H1 (cell line): ENCODE measurements at regions not wholly inside any gene's neighbourhood (a gene's known extent, or its start where the extent isn't known, plus 50 kb on each side); places are given as distances from the start of the nearest gene placed in this dataset.

Source experiments
- CTCF ChIA-PET: fragments of 300-600 bp; sonication (Branson Sonifier 250); formaldehyde crosslinking; loops from one replicate; lab custom pipeline; 2021; ENCODE audit not compliant: partially characterized antibody; lab: Charles Lee
- POLR2A ChIA-PET: fragments of 300-600 bp; sonication (Branson Sonifier 250); formaldehyde crosslinking; loops from one replicate; lab custom pipeline; 2021; ENCODE audit warnings: inconsistent platforms; ENCODE audit not compliant: partially characterized antibody; lab: Charles Lee
- DNase-seq, 2 experiments: peaks; one replicate each; pipeline versions ENCODE4 v3.0.0 to v3.0.0-alpha.2; 2010 to 2022; ENCODE audit warnings: low spot score in 2 of 2, low read depth in 1 of 2, mixed read lengths in 1 of 2
- FAIRE-seq: peaks from 2 replicates; lab custom pipeline; 2011; peaks lifted over from hg19 to GRCh38; lab: Jason Lieb, UNC
- H2AFZ ChIP-seq: 2 replicates; pipeline ENCODE4 v1.8.1; 2012; ENCODE audit warnings: low read length, inconsistent platforms
- H2AK5ac ChIP-seq: 2 replicates; pipeline ENCODE4 v1.6.1; 2013; ENCODE audit warnings: low read depth, low read length
- H2BK120ac ChIP-seq: replicated peaks from 2 replicates; pipeline ENCODE3; 2013; ENCODE audit warnings: low read depth, low read length, inconsistent platforms
- H2BK12ac ChIP-seq: 2 replicates; pipeline ENCODE4 v1.6.1; 2013; ENCODE audit warnings: low read depth, low read length
- H2BK15ac ChIP-seq: 2 replicates; pipeline ENCODE4 v1.6.1; 2013; ENCODE audit warnings: low read length
- H2BK20ac ChIP-seq: 2 replicates; pipeline ENCODE4 v1.6.1; 2013; ENCODE audit warnings: low read length
- H2BK5ac ChIP-seq: 2 replicates; pipeline ENCODE4 v1.6.1; 2013; ENCODE audit warnings: low read depth, low read length
- H3K14ac ChIP-seq: 2 replicates; pipeline ENCODE4 v1.6.1; 2013; ENCODE audit warnings: inconsistent platforms; ENCODE audit not compliant: insufficient read length
- H3K18ac ChIP-seq: 2 replicates; pipeline ENCODE4 v1.6.1; 2013; ENCODE audit warnings: low read length; ENCODE audit errors: extremely low read depth
- H3K23ac ChIP-seq: 2 replicates; pipeline ENCODE4 v1.6.1; 2013; ENCODE audit warnings: inconsistent platforms; ENCODE audit not compliant: insufficient read length
- H3K23me2 ChIP-seq: 2 replicates; pipeline ENCODE4 v1.6.1; 2013; ENCODE audit warnings: low read depth, low read length
- H3K27ac ChIP-seq: 2 replicates; pipeline ENCODE4 v1.6.1; 2011; ENCODE audit warnings: low read depth, low read length, inconsistent platforms
- H3K27me3 ChIP-seq, 4 experiments: replicated peaks in 1 of 4; 1 replicate in 1 of 4; 2 replicates in 3 of 4; pipeline versions ENCODE4 v1.6.1 to v1.8.1; 2011 to 2013; ENCODE audit warnings: low read length in 3 of 4, mild to moderate bottlenecking in 3 of 4, inconsistent platforms in 2 of 4, mixed read lengths in 2 of 4, moderate library complexity in 1 of 4; ENCODE audit not compliant: control insufficient read depth in 3 of 4, insufficient read depth in 3 of 4; ENCODE audit errors: extremely low read depth in 1 of 4
- H3K36me3 ChIP-seq, 4 experiments: 2 replicates each; pipeline versions ENCODE4 v1.6.1 to v1.8.1; 2011 to 2013; ENCODE audit warnings: mild to moderate bottlenecking in 4 of 4, low read length in 3 of 4, moderate library complexity in 2 of 4, control low read depth in 1 of 4, inconsistent platforms in 1 of 4; ENCODE audit not compliant: insufficient read depth in 4 of 4, control insufficient read depth in 2 of 4
- H3K4ac ChIP-seq: replicated peaks from 2 replicates; pipeline ENCODE3; 2013; ENCODE audit warnings: low read length, low read depth, mixed read lengths, inconsistent platforms; ENCODE audit not compliant: insufficient read length
- H3K4me1 ChIP-seq, 4 experiments: replicated peaks in 1 of 4; 1 replicate in 1 of 4; 2 replicates in 3 of 4; pipeline versions ENCODE4 v1.6.1 to v1.8.1; 2011 to 2013; ENCODE audit warnings: low read length in 3 of 4, inconsistent platforms in 2 of 4, mixed read lengths in 1 of 4; ENCODE audit not compliant: insufficient read depth in 4 of 4, control insufficient read depth in 3 of 4
- H3K4me2 ChIP-seq, 2 experiments: 2 replicates each; pipeline versions ENCODE4 v1.6.1 to v1.8.1; 2011 to 2013; ENCODE audit warnings: low read depth in 2 of 2, low read length in 2 of 2, control low read depth in 1 of 2, inconsistent platforms in 1 of 2, mild to moderate bottlenecking in 1 of 2; ENCODE audit not compliant: insufficient read depth in 1 of 2
- H3K4me3 ChIP-seq, 4 experiments: fragments of 200-600, 300-600 bp in 1 of 4; sonication (generic), shearing (Covaris generic), sonication (Bioruptor Twin) in 1 of 4; 2 replicates each; pipeline versions ENCODE4 v1.5.1 to v1.8.1; 2011 to 2016; ENCODE audit warnings: low read length in 4 of 4, low read depth in 3 of 4, control low read depth in 2 of 4, inconsistent platforms in 2 of 4, mild to moderate bottlenecking in 2 of 4, mixed read lengths in 1 of 4, moderate library complexity in 1 of 4; ENCODE audit not compliant: insufficient read depth in 2 of 4; ENCODE audit errors: extremely low read depth in 1 of 4
- H3K56ac ChIP-seq: replicated peaks from 2 replicates; pipeline ENCODE3; 2013; ENCODE audit warnings: low read depth, mild to moderate bottlenecking, mixed read lengths, low read length, inconsistent platforms; ENCODE audit not compliant: insufficient read length
- H3K79me1 ChIP-seq: 2 replicates; pipeline ENCODE4 v1.6.1; 2013; ENCODE audit warnings: low read depth, low read length, control low read depth
- H3K79me2 ChIP-seq, 2 experiments: 2 replicates each; pipeline versions ENCODE4 v1.6.1 to v1.8.1; 2012 to 2013; ENCODE audit warnings: low read length in 2 of 2, mild to moderate bottlenecking in 2 of 2, inconsistent platforms in 1 of 2; ENCODE audit not compliant: insufficient read depth in 2 of 2, control insufficient read depth in 1 of 2
- H3K9ac ChIP-seq, 4 experiments: replicated peaks in 1 of 4; 1 replicate in 1 of 4; 2 replicates in 3 of 4; pipeline versions ENCODE4 v1.6.1 to v1.8.1; 2011 to 2013; ENCODE audit warnings: low read depth in 3 of 4, low read length in 3 of 4, control low read depth in 2 of 4, mild to moderate bottlenecking in 2 of 4, moderate library complexity in 2 of 4, inconsistent platforms in 1 of 4; ENCODE audit errors: extremely low read depth in 1 of 4
- H3K9me3 ChIP-seq, 2 experiments: 2 replicates each; pipeline versions ENCODE4 v1.6.1 to v1.8.1; 2012 to 2013; ENCODE audit warnings: mild to moderate bottlenecking in 2 of 2, moderate library complexity in 2 of 2, control low read depth in 1 of 2, inconsistent platforms in 1 of 2, low read depth in 1 of 2, low read length in 1 of 2, mixed read lengths in 1 of 2; ENCODE audit not compliant: insufficient read depth in 2 of 2
- H4K20me1 ChIP-seq, 2 experiments: replicated peaks in 1 of 2; 2 replicates each; pipeline versions ENCODE3 to v1.8.1; 2011 to 2013; ENCODE audit warnings: inconsistent platforms in 2 of 2, low read length in 2 of 2, mild to moderate bottlenecking in 1 of 2; ENCODE audit not compliant: insufficient read depth in 2 of 2, control insufficient read depth in 1 of 2
- H4K5ac ChIP-seq: 2 replicates; pipeline ENCODE4 v1.6.1; 2013; ENCODE audit warnings: low read length, low read depth, mixed read lengths, inconsistent platforms; ENCODE audit not compliant: insufficient read length
- H4K8ac ChIP-seq: 2 replicates; pipeline ENCODE4 v1.8.0; 2013; ENCODE audit warnings: mild to moderate bottlenecking, moderate library complexity, low read length, inconsistent platforms; ENCODE audit not compliant: insufficient read depth; ENCODE audit errors: extremely low read depth
- H4K91ac ChIP-seq: replicated peaks from 2 replicates; pipeline ENCODE3; 2013; ENCODE audit warnings: low read length, mixed read lengths, inconsistent platforms; ENCODE audit not compliant: insufficient read length
- ATF3 ChIP-seq: IDR thresholded peaks from 2 replicates; pipeline ENCODE4 v1.6.1; 2011; ENCODE audit warnings: low read depth, mild to moderate bottlenecking, low read length; ENCODE audit not compliant: insufficient read depth
- BRCA1 ChIP-seq: IDR thresholded peaks from 2 replicates; pipeline ENCODE4 v1.6.1; 2012; ENCODE audit warnings: low read depth, low read length, improper control_type of control experiment
- CBX8 ChIP-seq: fragments of 300-800, 300-1000 bp; sonication (generic); IDR thresholded peaks from 2 replicates; pipeline ENCODE4 v1.7.1; 2016; ENCODE audit warnings: low read depth, low read length, borderline replicate concordance
- EGR1 ChIP-seq: IDR thresholded peaks from 2 replicates; pipeline ENCODE4 v1.6.1; 2011; ENCODE audit warnings: low read depth, low read length, borderline replicate concordance
- HDAC2 ChIP-seq, 2 experiments: fragments of 300-600 bp in 1 of 2; sonication (generic) in 1 of 2; IDR thresholded peaks; 2 replicates each; pipeline ENCODE4 v1.6.1; 2011 to 2012; ENCODE audit warnings: low read depth in 2 of 2, low read length in 2 of 2, mild to moderate bottlenecking in 2 of 2, moderate library complexity in 2 of 2, borderline replicate concordance in 1 of 2, inconsistent platforms in 1 of 2
- KDM5A ChIP-seq: fragments of 200-600 bp; IDR thresholded peaks from 2 replicates; pipeline ENCODE4 v1.7.1; 2012; ENCODE audit warnings: mild to moderate bottlenecking, low read length, inconsistent platforms, mixed read lengths
- NANOG ChIP-seq: IDR thresholded peaks from 2 replicates; pipeline ENCODE4 v1.6.1; 2011; ENCODE audit warnings: low read length, low read depth, mild to moderate bottlenecking, inconsistent platforms; ENCODE audit not compliant: insufficient read depth, poor library complexity, severe bottlenecking
- NRF1 ChIP-seq: IDR thresholded peaks from 2 replicates; pipeline ENCODE4 v1.6.1; 2011; ENCODE audit warnings: mild to moderate bottlenecking, low read depth, low read length, improper control_type of control experiment
- POLR2AphosphoS5 ChIP-seq: IDR thresholded peaks from 2 replicates; pipeline ENCODE4 v1.6.1; 2011; ENCODE audit warnings: low read depth, low read length
- RAD21 ChIP-seq, 2 experiments: IDR thresholded peaks in 1 of 2; conservative IDR thresholded peaks in 1 of 2; 2 replicates each; pipeline ENCODE4 v1.6.1; 2011; ENCODE audit warnings: low read depth in 2 of 2, low read length in 2 of 2, improper control_type of control experiment in 1 of 2, inconsistent platforms in 1 of 2, mild to moderate bottlenecking in 1 of 2, moderate library complexity in 1 of 2
- RBBP5 ChIP-seq: IDR thresholded peaks from 2 replicates; pipeline ENCODE4 v1.7.1; 2012; ENCODE audit warnings: low read depth, mild to moderate bottlenecking, inconsistent platforms, low read length, moderate library complexity, borderline replicate concordance
- YY1 ChIP-seq: IDR thresholded peaks from 2 replicates; pipeline ENCODE4 v1.6.1; 2011; ENCODE audit warnings: low read depth, mild to moderate bottlenecking, low read length
- WGBS, 2 experiments: shearing (Covaris generic) in 1 of 2; methylation state at CpG; one replicate each; pipeline versions ENCODE4 v1.1.6 to v1.1.7; 2013 to 2015; ENCODE audit warnings: low lambda C conversion rate in 2 of 2, mixed read lengths in 2 of 2, inconsistent platforms in 1 of 2, low coverage in 1 of 2, missing lambda C conversion rate in 1 of 2; ENCODE audit not compliant: insufficient replicate concordance in 2 of 2, insufficient coverage in 1 of 2, insufficient read length in 1 of 2; ENCODE audit errors: extremely low coverage in 1 of 2, missing lambda C conversion rate in 1 of 2; 5-methylcytosine and 5-hydroxymethylcytosine counted together
- TF ChIP-seq, protein P1 (sequence below): IDR thresholded peaks from 2 replicates; pipeline ENCODE4 v1.6.1; 2012; ENCODE audit warnings: inconsistent platforms

GRCh38 chr12:91561958-91562325 is 379.3 kb upstream of the DCN start:
- Histone ChIP-seq H2BK20ac (no peak overlapping the region), H3K4me2 (no peak overlapping the region), H3K4me3 (no peak overlapping the region), H4K20me1 (no peaks in the 10 kb centered on the region), H2AFZ (no peak overlapping the region), H3K14ac (no peak overlapping the region), H2AK5ac (no peak overlapping the region), H3K23ac (no peak overlapping the region), H3K27ac (no peak overlapping the region), H3K79me1 (no peaks in the 10 kb centered on the region), H2BK15ac (no peak overlapping the region), H4K91ac (no peak overlapping the region), H3K9me3 (no peaks in the 10 kb centered on the region), H3K27me3 (no peaks in the 10 kb centered on the region), H3K18ac (no peak overlapping the region), H4K5ac (no peak overlapping the region), H3K79me2 (no peaks in the 10 kb centered on the region), H2BK120ac (no peak overlapping the region), H3K9ac (no peak overlapping the region), H3K4me1 (0 out of 7 replicates have a peak, but pooled peaks cover 0 to 2% (median 0%) of the 10 kb centered on the region in 4 experiments), H3K4ac (no peak overlapping the region), H2BK5ac (no peak overlapping the region), H2BK12ac (no peak overlapping the region), H4K8ac (no peak overlapping the region), H3K56ac (no peak overlapping the region), H3K23me2 (no peaks in the 10 kb centered on the region), H3K36me3 (no peaks in the 10 kb centered on the region)
- CTCF ChIA-PET = interaction anchor here (0.6 to 4.4 kb wide), 3 partner anchors 12 to 682 kb away, joined by 3 to 15 read pairs (median 3); no protein-coding TSS in a partner anchor
- DNase-seq (no peak), FAIRE-seq (no peak)
- WGBS, 2 experiments = 98% methylated on average over 2 of the region's 2 CpGs; no CpG with 5 or more reads in 1 of the 2 experiments
- POLR2A ChIA-PET = no interaction called here
- TF ChIP-seq YY1 = no peak
- TF ChIP-seq CBX8 = no peak
- no peak for TF ChIP-seq HDAC2 (IDR thresholded peaks at IDR 0.05; ENCODE audit: borderline replicate concordance in 1 of 2, low read depth in 2 of 2, low read length in 2 of 2)
- TF ChIP-seq NANOG = no peak
- TF ChIP-seq ATF3 = no peak
- TF ChIP-seq POLR2AphosphoS5 = no peak
- TF ChIP-seq EGR1 = no peak
- no peak for TF ChIP-seq RBBP5
- TF ChIP-seq NRF1 = no peak
- TF ChIP-seq, protein P1, sequence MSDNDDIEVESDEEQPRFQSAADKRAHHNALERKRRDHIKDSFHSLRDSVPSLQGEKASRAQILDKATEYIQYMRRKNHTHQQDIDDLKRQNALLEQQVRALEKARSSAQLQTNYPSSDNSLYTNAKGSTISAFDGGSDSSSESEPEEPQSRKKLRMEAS = no peak
- TF ChIP-seq KDM5A = no peak
- TF ChIP-seq RAD21 (IDR thresholded peaks at IDR 0.05 in 1 of 2, conservative IDR thresholded peaks at IDR 0.05 in 1 of 2; ENCODE audit: low read depth in 2 of 2, low read length in 2 of 2) = no peak
- no peak for TF ChIP-seq BRCA1
